ENCODE measurements at regions not wholly inside any gene's neighbourhood (a gene's known extent, or its start where the extent isn't known, plus 50 kb on each side); places are given as distances from the start of the nearest gene placed in this dataset.

- 4% methylated on average over 9 of the region's 9 CpGs for WGBS (ENCODE audit: low lambda C conversion rate)
- Histone ChIP-seq H3K9ac (ENCODE audit: insufficient read depth, low read depth, low read length) (no peak overlapping the region), H3K9me3 (ENCODE audit: low read length) (peaks cover 75% of the 10 kb centered on the region), H3K27me3 (ENCODE audit: control insufficient read depth in 1 of 2, insufficient read depth in 2 of 2, low read length in 2 of 2) (no peaks in the 10 kb centered on the region), H4K20me1 (ENCODE audit: insufficient read depth, low read length) (no peaks in the 10 kb centered on the region), H3K4me1 (ENCODE audit: insufficient read depth, low read length) (no peaks in the 10 kb centered on the region), H2AFZ (ENCODE audit: low read length) (no peak overlapping the region), H3K4me3 (replicated peaks in 1 of 3; ENCODE audit: insufficient read depth in 1 of 3, low read depth in 2 of 3, low read length in 3 of 3) (no peak overlapping the region), H3K4me2 (ENCODE audit: low read depth, low read length) (no peak overlapping the region), H3K36me3 (replicated peaks in 1 of 2; ENCODE audit: control insufficient read depth in 1 of 2, insufficient read depth in 2 of 2, low read length in 2 of 2) (no peaks in the 10 kb centered on the region), H3K27ac (ENCODE audit: extremely low read length, insufficient read depth, low read length) (no peak overlapping the region), H3K79me2 (ENCODE audit: insufficient read depth, low read length) (no peaks in the 10 kb centered on the region)
- in situ Hi-C loops (cut with HindIII; ENCODE audit: extremely low pct_ligation_motif_present, low pct_unique_long_range_greater_than_20kb) (no loop called here), intact Hi-C loops (cut with micrococcal nuclease; ENCODE audit: unreplicated experiment) (no loop called here)
- no peak for FAIRE-seq
- no peak for DNase-seq (ENCODE audit: low spot score)
- no peak for TF ChIP-seq HIC2 (CRISPR knock-in tag; IDR thresholded peaks at IDR 0.05; ENCODE audit: low read depth)
- no peak for TF ChIP-seq ZBTB38 (CRISPR knock-in tag; IDR thresholded peaks at IDR 0.05)
- no peak for TF ChIP-seq GATAD2A (CRISPR knock-in tag; IDR thresholded peaks at IDR 0.05)
- no peak for TF ChIP-seq SP5 (CRISPR knock-in tag; IDR thresholded peaks at IDR 0.05; ENCODE audit: borderline replicate concordance, low read depth)
- no peak for TF ChIP-seq ZNF737 (CRISPR knock-in tag; IDR thresholded peaks at IDR 0.05; ENCODE audit: borderline replicate concordance)
- TF ChIP-seq RFX5 (IDR thresholded peaks at IDR 0.05; ENCODE audit: low read depth, low read length): no peak
- no peak for TF ChIP-seq ZNF180 (CRISPR knock-in tag; IDR thresholded peaks at IDR 0.05; ENCODE audit: borderline replicate concordance, low read depth)
- TF ChIP-seq NPAS2 (CRISPR knock-in tag; IDR thresholded peaks at IDR 0.05; ENCODE audit: borderline replicate concordance): no peak
- no peak for TF ChIP-seq ARID3A (IDR thresholded peaks at IDR 0.05; ENCODE audit: low read depth, low read length)
- no peak for TF ChIP-seq ZNF30 (CRISPR knock-in tag; IDR thresholded peaks at IDR 0.05)
- no peak for TF ChIP-seq ZNF24 (IDR thresholded peaks at IDR 0.05)
- TF ChIP-seq RBAK (CRISPR knock-in tag; IDR thresholded peaks at IDR 0.05): no peak
- TF ChIP-seq ZNF879 (CRISPR knock-in tag; IDR thresholded peaks at IDR 0.05): no peak
- no peak for TF ChIP-seq POLR2AphosphoS2 (IDR thresholded peaks at IDR 0.05; ENCODE audit: low read depth, low read length)
- no peak for TF ChIP-seq TOPORS (CRISPR knock-in tag; IDR thresholded peaks at IDR 0.05)
- TF ChIP-seq ZNF574 (CRISPR knock-in tag; IDR thresholded peaks at IDR 0.05): no peak
- no peak for TF ChIP-seq ZNF18 (CRISPR knock-in tag; IDR thresholded peaks at IDR 0.05; ENCODE audit: insufficient replicate concordance)
- TF ChIP-seq CBFB (CRISPR knock-in tag; IDR thresholded peaks at IDR 0.05): no peak
- no peak for TF ChIP-seq ZNF10 (CRISPR knock-in tag; IDR thresholded peaks at IDR 0.05; ENCODE audit: borderline replicate concordance, low read depth)
- ATAC-seq: no peak
- ChIA-PET CTCF (ENCODE audit: low intra/inter-chr PET ratio, low total read pairs) (no interaction called here), POLR2A (no interaction called here)
- no TSS peak for BruUV-seq (replicated peaks)
These were observed 677.0 kb downstream of the NTRK3 start for GRCh38 chr15:87579537-87579936.

All from HepG2 (cell line).